NT2/D1 (cell line): ENCODE measurements at regions not wholly inside any gene's neighbourhood (a gene's known extent, or its start where the extent isn't known, plus 50 kb on each side); places are given as distances from the start of the nearest gene placed in this dataset.
"Not testable (repeated sequence)": the region's sequence is repeated elsewhere in the genome, so short reads cannot be mapped to it uniquely, and the experiment has no call there.

Source experiments
- DNase-seq: peaks from one replicate; pipeline ENCODE4 v3.0.0-alpha.2; 2011; ENCODE audit warnings: low read depth, low spot score
- H3K27me3 ChIP-seq: 2 replicates; pipeline ENCODE4 v1.6.0; 2011; ENCODE audit warnings: mild to moderate bottlenecking; ENCODE audit not compliant: insufficient read length, insufficient read depth
- H3K36me3 ChIP-seq: 2 replicates; pipeline ENCODE4 v1.6.1; 2011; ENCODE audit warnings: mild to moderate bottlenecking, low read length, mixed read lengths; ENCODE audit not compliant: insufficient read depth, insufficient read length
- H3K4me1 ChIP-seq: 2 replicates; pipeline ENCODE4 v1.5.1; 2011; ENCODE audit not compliant: insufficient read depth, insufficient read length
- H3K4me3 ChIP-seq: 2 replicates; pipeline ENCODE4 v1.5.1; 2011; ENCODE audit warnings: low read depth; ENCODE audit not compliant: insufficient read length
- H3K9ac ChIP-seq: 2 replicates; pipeline ENCODE4 v1.6.0; 2011; ENCODE audit warnings: low read depth; ENCODE audit not compliant: insufficient read length
- H3K9me3 ChIP-seq: 2 replicates; pipeline ENCODE4 v1.5.1; 2011; ENCODE audit warnings: mild to moderate bottlenecking, low read length; ENCODE audit not compliant: insufficient read depth
- SUZ12 ChIP-seq: IDR thresholded peaks from 2 replicates; pipeline ENCODE4 v1.6.1; 2011; ENCODE audit not compliant: insufficient read length, insufficient read depth; ENCODE audit errors: extremely low read depth
- YY1 ChIP-seq: IDR thresholded peaks from 2 replicates; pipeline ENCODE4 v1.6.1; 2011; ENCODE audit not compliant: insufficient read length, insufficient read depth
- ZNF274 ChIP-seq: IDR thresholded peaks from 2 replicates; pipeline ENCODE4 v1.6.1; 2011; ENCODE audit warnings: mild to moderate bottlenecking, low read depth, low read length

DNA sequence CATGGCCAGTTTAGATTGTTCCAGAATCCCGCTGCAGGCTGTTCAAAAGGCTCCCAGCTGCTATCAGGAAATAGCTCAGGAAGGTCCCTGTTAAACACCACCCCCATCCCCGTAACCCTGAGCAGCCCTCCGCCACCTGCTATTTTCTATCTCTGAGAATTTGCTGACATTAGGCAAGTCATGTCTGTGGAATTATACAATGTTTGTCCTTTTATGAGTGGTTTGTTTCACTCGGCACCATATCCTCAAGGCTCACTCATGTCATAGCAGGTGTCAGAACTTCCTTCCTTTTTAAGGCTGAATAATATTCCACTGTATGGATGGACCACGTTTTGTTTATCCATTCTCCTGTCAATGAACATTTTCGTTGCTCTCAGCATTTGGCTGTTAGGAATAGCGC lies 164.3 kb upstream of the FOXF1 start:
- Histone ChIP-seq H3K4me3 (no peak overlapping the region), H3K27me3 (peaks cover 28% of the 10 kb centered on the region), H3K36me3 (no peaks in the 10 kb centered on the region), H3K9ac (no peak overlapping the region), H3K4me1 (peaks cover 16% of the 10 kb centered on the region), H3K9me3 (no peaks in the 10 kb centered on the region)
- no peak for DNase-seq
- TF ChIP-seq SUZ12 (no peak), YY1 (no peak), ZNF274 (no peak)

DNA sequence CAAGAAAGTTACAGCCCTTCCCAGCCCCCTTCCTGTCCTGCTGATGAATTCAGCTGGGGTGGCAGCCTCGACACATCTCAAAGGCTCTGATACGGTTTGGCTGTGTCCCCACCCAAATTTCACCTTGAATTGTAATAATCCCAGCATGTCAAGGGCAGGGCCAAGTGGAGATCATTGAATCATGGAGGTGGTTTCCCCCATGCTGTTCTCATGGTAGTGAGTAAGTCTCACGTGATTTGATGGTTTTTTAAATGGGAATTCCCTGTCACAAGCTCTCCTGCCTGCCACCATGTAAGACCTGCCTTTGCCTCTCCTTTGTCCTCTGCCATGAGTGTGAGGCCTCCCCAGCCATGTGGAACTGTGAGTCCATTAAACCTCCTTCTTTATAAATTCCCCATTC lies 163.2 kb upstream of the FOXF1 start:
- TF ChIP-seq SUZ12 (no peak), YY1 (no peak), ZNF274 (no peak)
- Histone ChIP-seq H3K4me3 (no peak overlapping the region), H3K9me3 (no peaks in the 10 kb centered on the region), H3K9ac (no peak overlapping the region), H3K4me1 (peaks cover 16% of the 10 kb centered on the region), H3K36me3 (no peaks in the 10 kb centered on the region), H3K27me3 (peaks cover 21% of the 10 kb centered on the region)
- no peak for DNase-seq

DNA sequence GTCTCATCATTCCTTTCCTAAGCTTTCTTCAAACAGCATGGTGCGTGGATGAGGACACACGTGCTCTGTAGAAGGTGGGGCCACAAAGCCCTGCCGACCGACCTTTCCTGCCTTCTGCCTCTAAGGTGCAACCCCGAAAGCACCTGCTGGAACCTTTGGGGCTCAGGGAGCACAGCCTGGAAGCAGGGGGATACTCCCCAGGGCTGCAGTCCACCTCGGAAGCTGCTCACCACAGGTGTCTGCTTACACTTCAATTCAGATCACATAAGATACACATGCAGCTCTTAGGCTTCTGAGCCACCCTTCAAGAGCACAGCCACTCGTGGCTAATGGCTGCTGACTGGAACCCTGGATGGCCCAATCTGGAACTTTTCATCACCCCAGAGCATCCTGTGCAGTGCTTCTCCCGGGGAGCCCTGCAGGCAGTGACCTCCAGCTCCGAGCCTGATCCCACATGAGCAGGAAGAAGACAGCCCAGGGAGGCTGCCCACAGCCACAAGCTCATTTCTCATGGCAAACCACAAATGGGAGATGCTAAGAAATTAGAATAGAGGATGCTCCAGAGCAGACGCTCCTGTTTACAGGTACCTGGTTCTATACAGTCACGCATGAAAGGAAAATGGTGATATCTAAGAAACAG lies 162.3 kb upstream of the FOXF1 start:
- Histone ChIP-seq H3K4me1 (peaks cover 18% of the 10 kb centered on the region), H3K27me3 (peaks cover 12% of the 10 kb centered on the region), H3K9me3 (no peaks in the 10 kb centered on the region), H3K9ac (no peak overlapping the region), H3K4me3 (no peak overlapping the region), H3K36me3 (no peaks in the 10 kb centered on the region)
- no peak for TF ChIP-seq SUZ12
- no peak for TF ChIP-seq YY1
- TF ChIP-seq ZNF274, result no peak
- DNase-seq, result no peak

DNA sequence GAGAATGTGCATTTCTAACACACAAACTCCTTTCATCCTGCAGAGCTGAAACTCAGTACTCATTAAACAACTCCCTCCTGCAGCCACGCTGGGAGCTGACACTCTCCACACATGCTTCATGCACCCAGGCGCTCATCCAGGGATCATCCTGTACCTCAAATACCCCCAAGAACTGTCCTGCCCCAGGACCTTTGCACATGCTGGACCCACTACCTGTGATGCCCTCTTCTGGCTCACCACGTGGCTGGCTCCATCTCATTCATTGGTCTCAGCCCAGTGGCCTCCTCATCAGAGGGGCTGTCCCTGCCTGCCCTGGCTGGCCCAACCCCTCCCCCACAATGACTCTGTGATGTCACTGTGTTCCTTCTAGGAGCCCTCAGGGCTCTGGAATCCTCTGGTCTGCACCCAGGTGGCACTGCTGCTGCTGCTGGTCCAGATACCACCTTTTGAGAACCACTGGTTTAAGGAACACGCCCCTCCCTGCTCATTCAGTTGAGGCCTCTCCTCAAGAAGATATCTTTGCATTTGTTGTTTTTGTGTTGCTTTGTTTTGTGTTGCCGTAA lies 160.9 kb upstream of the FOXF1 start:
- TF ChIP-seq ZNF274 (no peak), YY1 (no peak), SUZ12 (no peak)
- no peak overlapping the region for H3K4me3 ChIP-seq
- no peak for DNase-seq
- peaks cover 13% of the 10 kb centered on the region for H3K4me1 ChIP-seq
- no peaks in the 10 kb centered on the region for H3K36me3 ChIP-seq
- H3K9ac ChIP-seq, result no peak overlapping the region
- no peaks in the 10 kb centered on the region for H3K9me3 ChIP-seq
- peaks cover 8% of the 10 kb centered on the region for H3K27me3 ChIP-seq

DNA sequence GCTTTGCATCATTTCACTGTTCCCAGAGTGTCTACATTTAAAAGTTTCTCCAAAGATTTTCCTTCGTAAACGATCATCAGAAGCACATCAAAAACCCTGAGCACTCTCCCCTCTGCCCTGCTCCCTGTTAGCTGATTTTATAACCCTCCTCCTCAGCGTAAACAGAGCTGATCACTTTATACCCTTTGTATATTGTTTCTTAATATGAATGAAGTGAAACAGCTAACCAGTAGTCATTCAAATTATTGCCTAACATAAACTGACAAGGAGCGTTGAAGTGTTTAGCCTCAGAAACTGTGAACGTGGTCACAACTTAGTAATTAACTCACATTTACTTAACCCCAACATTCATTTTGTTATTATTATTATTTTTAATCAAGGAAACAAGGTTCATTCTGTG lies 160.0 kb upstream of the FOXF1 start:
- H3K4me3 ChIP-seq, result no peak overlapping the region
- H3K4me1 ChIP-seq, result peaks cover 10% of the 10 kb centered on the region
- no peak for DNase-seq
- TF ChIP-seq ZNF274 (no peak), SUZ12 (no peak), YY1 (no peak)
- peaks cover 5% of the 10 kb centered on the region for H3K27me3 ChIP-seq
- H3K9ac ChIP-seq, result no peak overlapping the region
- H3K36me3 ChIP-seq, result no peaks in the 10 kb centered on the region
- peaks cover 2% of the 10 kb centered on the region; the same call in 1 of the 2 replicates for H3K9me3 ChIP-seq

DNA sequence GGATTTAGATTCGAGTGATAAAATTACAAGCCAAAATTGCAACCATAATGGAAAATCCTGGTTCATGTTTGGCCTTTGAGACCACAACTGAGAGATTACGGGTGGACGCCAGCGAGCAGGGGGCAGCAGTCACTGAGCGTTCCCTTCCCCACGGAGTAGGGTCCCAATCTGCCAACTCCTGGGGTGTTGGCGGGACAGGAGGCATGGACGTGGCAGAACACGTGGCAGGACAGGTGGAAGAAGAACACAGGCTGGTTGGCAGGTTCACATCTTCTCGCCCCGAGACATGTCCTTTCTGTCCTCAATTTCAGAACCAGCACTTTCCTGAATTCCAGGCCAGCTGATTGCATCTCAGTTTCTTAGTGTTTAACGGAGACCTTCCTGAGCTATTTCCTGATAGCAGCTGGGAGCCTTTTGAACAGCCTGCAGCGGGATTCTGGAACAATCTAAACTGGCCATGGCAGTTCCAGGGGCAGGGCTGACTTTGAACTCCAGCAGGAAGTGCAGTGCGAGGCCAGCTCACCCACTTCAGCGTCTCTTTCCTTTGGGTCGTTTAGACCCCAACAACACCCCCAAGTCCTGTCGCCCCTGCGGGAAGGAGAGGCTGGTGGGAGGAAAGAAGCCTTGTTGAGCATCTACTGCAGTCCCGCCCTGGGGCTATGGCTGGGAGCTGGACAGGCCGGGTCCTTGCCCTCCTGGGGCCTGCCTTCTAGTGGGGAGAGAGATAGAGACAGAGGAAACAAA lies 159.1 kb upstream of the FOXF1 start:
- DNase-seq, result no peak
- TF ChIP-seq YY1 (no peak), SUZ12 (no peak), ZNF274 (no peak)
- Histone ChIP-seq H3K27me3 (peaks cover 5% of the 10 kb centered on the region), H3K9ac (no peak overlapping the region), H3K4me1 (peaks cover 10% of the 10 kb centered on the region), H3K9me3 (peaks cover 11% of the 10 kb centered on the region), H3K4me3 (no peak overlapping the region), H3K36me3 (no peaks in the 10 kb centered on the region)

DNA sequence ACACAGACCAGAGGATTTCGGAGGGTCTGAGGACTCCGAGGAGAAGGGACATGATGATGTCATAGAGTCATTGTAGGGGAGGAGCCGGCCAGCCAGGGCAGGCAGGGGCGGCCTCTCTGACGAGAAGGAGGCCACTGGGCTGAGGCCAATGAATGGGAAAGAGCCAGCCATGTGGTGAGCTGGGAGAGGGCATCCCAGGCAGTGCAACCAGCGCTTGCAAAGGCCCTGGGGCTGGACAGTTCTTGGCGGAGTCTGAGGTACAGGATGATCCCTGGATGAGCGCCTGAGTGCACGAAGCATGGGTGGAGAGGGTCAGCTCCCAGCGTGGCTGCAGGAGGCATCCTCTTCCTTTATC lies 158.6 kb upstream of the FOXF1 start:
- not testable (repeated sequence) for DNase-seq, H3K4me1 ChIP-seq, H3K36me3 ChIP-seq, H3K9ac ChIP-seq, H3K27me3 ChIP-seq, H3K4me3 ChIP-seq
- peaks cover 16% of the 10 kb centered on the region for H3K9me3 ChIP-seq
